HCT116 (cell line): ENCODE measurements at regions not wholly inside any gene's neighbourhood (a gene's known extent, or its start where the extent isn't known, plus 50 kb on each side); places are given as distances from the start of the nearest gene placed in this dataset.

Experiments
- ATAC-seq: fragments of 200-7000 bp; cut with Tn5 transposase; 2 replicates; pipeline ENCODE4 v1.9.1; 2020; ENCODE audit warnings: mild to moderate bottlenecking, moderate library complexity
- BruUV-seq: library from RNA; stranded (reverse); fragments of 400-500 nt; replicated peaks from 2 replicates; lab custom pipeline; 2021; lab: Mats Ljungman, UMichigan
- CTCF ChIA-PET: fragments of 300-600 bp; sonication (Branson Sonifier 250); formaldehyde crosslinking; loops from one replicate; lab custom pipeline; 2021; ENCODE audit warnings: antibody characterized with exemption; lab: Charles Lee
- POLR2A ChIA-PET: fragments of 300-600, 350-600 bp; sonication (Branson Sonifier 250); formaldehyde crosslinking; loops from one replicate; lab custom pipeline; 2021; ENCODE audit warnings: antibody characterized with exemption; lab: Charles Lee
- RAD21 ChIA-PET, 2 experiments: fragments of 300-600 bp; sonication (Branson Sonifier 250); formaldehyde crosslinking; loops; one replicate each; lab custom pipeline; 2023; ENCODE audit warnings: low total read pairs in 2 of 2; ENCODE audit not compliant: uncharacterized antibody in 2 of 2, unreplicated experiment in 2 of 2, low non-redundant PET in 1 of 2; lab: Charles Lee
- DNase-seq: peaks from one replicate; pipeline ENCODE4 v3.0.0-alpha.2; 2010; ENCODE audit warnings: low read depth, low spot score
- H2AFZ ChIP-seq: fragments of 200-600 bp; shearing (Covaris generic), sonication (generic); 2 replicates; pipeline ENCODE4 v1.6.1; 2017; ENCODE audit warnings: low read depth, mixed run types, mixed read lengths, antibody characterized with exemption, low read length; ENCODE audit not compliant: poor library complexity, severe bottlenecking
- H3K27ac ChIP-seq: 2 replicates; pipeline ENCODE4 v1.5.1; 2012; ENCODE audit warnings: low read depth, low read length
- H3K27me3 ChIP-seq: fragments of 200-600 bp; sonication (generic); 2 replicates; pipeline ENCODE4 v1.6.1; 2016; ENCODE audit warnings: mixed run types, low read length, mixed read lengths; ENCODE audit not compliant: insufficient read depth
- H3K36me3 ChIP-seq, 2 experiments: fragments of 200-500 bp in 1 of 2; fragments of 200-600 bp in 1 of 2; sonication (Bioruptor generic) in 1 of 2; sonication (generic) in 1 of 2; 2 replicates each; pipeline versions ENCODE4 v1.5.1 to v1.6.1; 2014 to 2016; ENCODE audit warnings: low read length in 2 of 2, inconsistent platforms in 1 of 2, mixed read lengths in 1 of 2, mixed run types in 1 of 2; ENCODE audit not compliant: insufficient read depth in 2 of 2, control insufficient read depth in 1 of 2
- H3K4me1 ChIP-seq, 2 experiments: fragments of 200-600 bp in 1 of 2; sonication (generic) in 1 of 2; 2 replicates each; pipeline versions ENCODE4 v1.5.1 to v1.6.1; 2012 to 2017; ENCODE audit warnings: low read length in 2 of 2, inconsistent platforms in 1 of 2, mild to moderate bottlenecking in 1 of 2, mixed read lengths in 1 of 2, mixed run types in 1 of 2, moderate library complexity in 1 of 2; ENCODE audit not compliant: insufficient read depth in 2 of 2, control insufficient read depth in 1 of 2
- H3K4me2 ChIP-seq: fragments of 200-600 bp; sonication (generic); 2 replicates; pipeline ENCODE4 v1.6.1; 2017; ENCODE audit warnings: mixed run types, low read length, mixed read lengths
- H3K4me3 ChIP-seq, 2 experiments: fragments of 200-600 bp in 1 of 2; sonication (generic) in 1 of 2; replicated peaks in 1 of 2; 2 replicates each; pipeline ENCODE4 v1.5.1; 2011 to 2016; ENCODE audit warnings: low read length in 2 of 2, control low read depth in 1 of 2, low read depth in 1 of 2, mild to moderate bottlenecking in 1 of 2, mixed read lengths in 1 of 2, mixed run types in 1 of 2
- H3K79me2 ChIP-seq: fragments of 200-600 bp; sonication (generic); 2 replicates; pipeline ENCODE4 v1.6.1; 2017; ENCODE audit warnings: mild to moderate bottlenecking, mixed run types, low read length, moderate library complexity, mixed read lengths; ENCODE audit not compliant: insufficient read depth
- H3K9ac ChIP-seq: fragments of 200-600 bp; sonication (generic); 2 replicates; pipeline ENCODE4 v1.6.1; 2016; ENCODE audit warnings: low read length, mixed read lengths
- H3K9me2 ChIP-seq: fragments of 200-600 bp; sonication (generic), shearing (Covaris generic); 2 replicates; pipeline ENCODE4 v1.6.1; 2017; ENCODE audit warnings: mixed run types, mild to moderate bottlenecking, moderate library complexity; ENCODE audit not compliant: insufficient read depth
- H3K9me3 ChIP-seq, 2 experiments: fragments of 200-500 bp in 1 of 2; fragments of 200-600 bp in 1 of 2; sonication (Bioruptor generic) in 1 of 2; sonication (generic) in 1 of 2; 2 replicates each; pipeline ENCODE4 v1.6.1; 2014 to 2017; ENCODE audit warnings: low read length in 2 of 2, mixed read lengths in 2 of 2, inconsistent platforms in 1 of 2, low read depth in 1 of 2, mild to moderate bottlenecking in 1 of 2, mixed run types in 1 of 2, moderate library complexity in 1 of 2; ENCODE audit not compliant: control insufficient read depth in 1 of 2, insufficient read depth in 1 of 2
- H4K20me1 ChIP-seq: fragments of 200-600 bp; sonication (generic), shearing (Covaris generic); 2 replicates; pipeline ENCODE4 v1.6.1; 2017; ENCODE audit warnings: mixed run types, mild to moderate bottlenecking, moderate library complexity; ENCODE audit not compliant: insufficient read depth
- ATF3 ChIP-seq: IDR thresholded peaks from 2 replicates; pipeline ENCODE4 v1.6.1; 2012
- CBX3 ChIP-seq: IDR thresholded peaks from 2 replicates; pipeline ENCODE4 v1.6.1; 2012; ENCODE audit warnings: low read depth
- ELF1 ChIP-seq: IDR thresholded peaks from 2 replicates; pipeline ENCODE4 v1.6.1; 2012; ENCODE audit warnings: low read depth, borderline replicate concordance
- JUND ChIP-seq: IDR thresholded peaks from 2 replicates; pipeline ENCODE4 v1.6.1; 2012
- POLR2A ChIP-seq: IDR thresholded peaks from 2 replicates; pipeline ENCODE4 v1.7.0; 2011; ENCODE audit warnings: borderline replicate concordance; ENCODE audit not compliant: insufficient read depth, insufficient read length; ENCODE audit errors: extremely low read depth
- POLR2AphosphoS5 ChIP-seq: IDR thresholded peaks from 2 replicates; pipeline ENCODE4 v1.6.1; 2011; ENCODE audit warnings: mild to moderate bottlenecking, low read depth, low read length, moderate library complexity
- REST ChIP-seq: IDR thresholded peaks from 2 replicates; pipeline ENCODE4 v1.6.1; 2012; ENCODE audit warnings: low read depth
- SP1 ChIP-seq: IDR thresholded peaks from 2 replicates; pipeline ENCODE4 v1.6.1; 2012; ENCODE audit warnings: low read depth
- SRF ChIP-seq: IDR thresholded peaks from 2 replicates; pipeline ENCODE4 v1.6.1; 2012; ENCODE audit warnings: low read depth
- TCF7L2 ChIP-seq: IDR thresholded peaks from 2 replicates; pipeline ENCODE4 v1.7.0; 2011; ENCODE audit warnings: borderline replicate concordance, inconsistent platforms; ENCODE audit not compliant: insufficient read depth, insufficient read length; ENCODE audit errors: extremely low read depth
- YY1 ChIP-seq: IDR thresholded peaks from 2 replicates; pipeline ENCODE4 v1.6.1; 2011; ENCODE audit warnings: low read length, low read depth, moderate library complexity, mild to moderate bottlenecking; ENCODE audit not compliant: insufficient replicate concordance; ENCODE audit errors: extremely low read depth
- ZNF274 ChIP-seq: fragments of 200-500 bp; sonication (Bioruptor generic); IDR thresholded peaks from 2 replicates; pipeline ENCODE4 v1.6.1; 2014; ENCODE audit warnings: mild to moderate bottlenecking, low read depth, low read length, inconsistent platforms
- intact Hi-C: fragments of 100-400 bp; cut with micrococcal nuclease; formaldehyde crosslinking; loops from 2 replicates; pipeline ENCODE4 v1.10.0; 2022
- TF ChIP-seq, protein P1 (sequence below), 3 experiments: fragments of 200-600 bp in 1 of 3; sonication (generic) in 1 of 3; IDR thresholded peaks in 2 of 3; conservative IDR thresholded peaks in 1 of 3; 2 replicates each; pipeline ENCODE4 v1.5.1; 2012 to 2017; ENCODE audit warnings: low read depth in 2 of 3, low read length in 2 of 3, antibody characterized with exemption in 1 of 3, borderline replicate concordance in 1 of 3, control low read depth in 1 of 3, mild to moderate bottlenecking in 1 of 3, mixed read lengths in 1 of 3, mixed run types in 1 of 3, moderate library complexity in 1 of 3; ENCODE audit not compliant: insufficient read depth in 1 of 3

DNA sequence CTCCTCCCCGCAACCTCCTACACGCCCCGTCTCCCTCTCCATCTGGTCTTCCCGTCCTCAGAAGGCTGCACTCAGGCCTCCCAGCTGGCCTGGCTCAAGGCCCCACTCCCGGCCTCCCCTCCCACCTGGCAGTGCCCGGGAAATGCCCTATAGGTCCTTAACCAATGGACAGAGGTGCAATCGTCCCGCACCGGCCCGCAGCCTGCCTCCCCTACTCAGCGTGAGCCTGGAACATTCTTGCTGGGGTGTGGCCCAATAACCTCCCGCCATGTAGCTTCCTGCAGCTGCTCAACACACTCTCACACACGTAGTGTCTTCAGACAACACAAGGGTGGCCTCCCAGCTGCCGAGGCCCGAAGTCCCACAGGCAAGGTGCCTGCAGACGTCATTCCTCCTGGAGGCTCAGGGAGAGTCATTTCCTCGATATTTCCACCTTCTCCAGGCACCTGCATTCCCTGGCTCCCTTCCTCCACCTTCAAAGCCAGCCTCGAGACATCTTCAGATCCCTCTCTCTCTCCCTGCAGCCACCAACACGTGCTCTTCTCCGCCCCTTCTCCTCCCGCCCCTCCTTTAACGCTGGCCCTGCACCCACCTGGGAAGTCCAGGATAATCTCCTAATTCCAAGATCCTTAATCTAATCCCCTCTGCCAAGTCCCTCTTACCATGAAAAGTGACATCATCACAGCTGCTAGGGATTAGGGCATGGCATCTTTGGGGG lies 56.2 kb downstream of the ADRA2C start:
- intact Hi-C loops, result no loop called here
- Histone ChIP-seq H3K36me3 (no peaks in the 10 kb centered on the region), H3K27ac (no peak overlapping the region), H3K27me3 (no peaks in the 10 kb centered on the region), H3K9ac (no peak overlapping the region), H3K4me2 (no peak overlapping the region), H3K79me2 (no peaks in the 10 kb centered on the region), H4K20me1 (no peaks in the 10 kb centered on the region), H2AFZ (no peak overlapping the region), H3K4me1 (peaks cover 0 to 2% of the 10 kb centered on the region in 2 experiments; a peak in 1 of 4 replicates), H3K9me2 (no peaks in the 10 kb centered on the region), H3K4me3 (no peak overlapping the region), H3K9me3 (no peaks in the 10 kb centered on the region)
- ChIA-PET CTCF (no interaction called here), RAD21 (no interaction called here), POLR2A (no interaction called here)
- no TSS peak for BruUV-seq
- TF ChIP-seq ZNF274 (no peak), YY1 (no peak), ATF3 (no peak), CBX3 (no peak), JUND (no peak), ELF1 (no peak), SP1 (no peak), TCF7L2 (no peak), POLR2AphosphoS5 (no peak), POLR2A (no peak), REST (no peak), SRF (no peak)
- TF ChIP-seq, protein P1, sequence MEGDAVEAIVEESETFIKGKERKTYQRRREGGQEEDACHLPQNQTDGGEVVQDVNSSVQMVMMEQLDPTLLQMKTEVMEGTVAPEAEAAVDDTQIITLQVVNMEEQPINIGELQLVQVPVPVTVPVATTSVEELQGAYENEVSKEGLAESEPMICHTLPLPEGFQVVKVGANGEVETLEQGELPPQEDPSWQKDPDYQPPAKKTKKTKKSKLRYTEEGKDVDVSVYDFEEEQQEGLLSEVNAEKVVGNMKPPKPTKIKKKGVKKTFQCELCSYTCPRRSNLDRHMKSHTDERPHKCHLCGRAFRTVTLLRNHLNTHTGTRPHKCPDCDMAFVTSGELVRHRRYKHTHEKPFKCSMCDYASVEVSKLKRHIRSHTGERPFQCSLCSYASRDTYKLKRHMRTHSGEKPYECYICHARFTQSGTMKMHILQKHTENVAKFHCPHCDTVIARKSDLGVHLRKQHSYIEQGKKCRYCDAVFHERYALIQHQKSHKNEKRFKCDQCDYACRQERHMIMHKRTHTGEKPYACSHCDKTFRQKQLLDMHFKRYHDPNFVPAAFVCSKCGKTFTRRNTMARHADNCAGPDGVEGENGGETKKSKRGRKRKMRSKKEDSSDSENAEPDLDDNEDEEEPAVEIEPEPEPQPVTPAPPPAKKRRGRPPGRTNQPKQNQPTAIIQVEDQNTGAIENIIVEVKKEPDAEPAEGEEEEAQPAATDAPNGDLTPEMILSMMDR (IDR thresholded peaks at IDR 0.05 in 2 of 3, conservative IDR thresholded peaks at IDR 0.05 in 1 of 3; ENCODE audit: borderline replicate concordance in 1 of 3, insufficient read depth in 1 of 3, low read depth in 2 of 3, low read length in 2 of 3), result no peak
- no peak for ATAC-seq
- DNase-seq, result no peak
